CD4-positive, alpha-beta T cell treated with Interferon alpha-2 for 1 hour (primary cell): ENCODE measurements at regions not wholly inside any gene's neighbourhood (a gene's known extent, or its start where the extent isn't known, plus 50 kb on each side); places are given as distances from the start of the nearest gene placed in this dataset.

Experiments
- DNase-seq, 2 donors: peaks; one replicate each; pipeline ENCODE4 v3.0.0-alpha.2; 2020 to 2022

DNA sequence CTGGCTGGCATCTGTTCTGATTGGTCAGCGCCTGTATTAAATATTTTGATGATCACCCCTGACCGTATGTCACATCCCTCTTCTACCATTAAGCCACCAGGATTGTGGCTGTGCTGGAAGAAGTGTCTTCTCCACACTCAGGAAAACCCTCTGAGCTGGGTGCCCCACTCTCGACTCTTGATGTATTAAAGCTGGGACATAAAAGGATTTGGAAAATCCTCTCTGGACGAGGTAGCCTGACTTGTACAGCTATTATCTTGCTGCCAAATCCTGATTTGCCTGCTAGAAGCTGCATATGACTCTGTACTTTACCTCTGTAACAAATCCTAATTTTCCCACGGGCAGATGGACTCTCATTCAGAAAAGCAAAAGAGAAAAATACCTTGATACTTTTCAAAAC is 161.0 kb downstream of the SLC28A3 start:
- no peak for DNase-seq

DNA sequence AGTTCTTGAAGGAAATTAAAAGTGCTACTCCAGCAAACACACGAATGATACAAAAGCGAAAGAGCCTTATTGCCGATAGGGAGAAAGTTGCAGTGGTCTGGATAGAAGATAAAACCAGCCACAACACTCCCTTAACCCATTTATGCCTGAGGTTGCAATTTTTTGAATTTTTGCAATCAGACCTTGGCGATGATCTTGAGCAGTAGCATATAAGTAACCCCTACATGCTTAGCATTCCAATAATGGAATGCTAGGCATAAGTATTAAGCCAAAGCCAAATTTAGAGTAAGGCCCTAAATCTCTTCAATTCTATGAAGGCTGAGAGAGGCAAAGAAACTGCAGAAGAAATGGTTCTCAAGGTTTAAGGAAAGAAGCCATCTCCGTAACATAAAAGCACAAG is 153.5 kb downstream of the SLC28A3 start:
- no peak for DNase-seq

DNA sequence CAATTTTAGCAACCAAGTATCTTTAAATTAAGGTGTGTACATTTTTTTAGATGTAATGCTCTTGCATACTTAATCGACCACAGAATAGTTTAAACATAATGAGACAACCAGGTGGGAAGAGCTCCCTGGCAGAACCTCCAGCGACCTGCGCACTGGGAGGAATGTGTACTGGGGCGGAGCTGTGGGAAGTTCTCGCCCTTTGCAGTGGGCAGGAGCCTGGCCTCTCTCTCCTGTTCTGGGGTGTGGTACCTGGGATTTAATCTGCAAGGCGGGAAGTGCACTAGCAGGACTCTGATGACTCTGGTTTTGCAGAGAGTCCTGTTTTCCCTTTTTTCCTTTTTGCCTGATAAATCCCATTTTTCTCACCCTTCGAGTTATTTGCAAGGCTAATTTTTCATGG is 150.7 kb downstream of the SLC28A3 start:
- DNase-seq, result no peak

DNA sequence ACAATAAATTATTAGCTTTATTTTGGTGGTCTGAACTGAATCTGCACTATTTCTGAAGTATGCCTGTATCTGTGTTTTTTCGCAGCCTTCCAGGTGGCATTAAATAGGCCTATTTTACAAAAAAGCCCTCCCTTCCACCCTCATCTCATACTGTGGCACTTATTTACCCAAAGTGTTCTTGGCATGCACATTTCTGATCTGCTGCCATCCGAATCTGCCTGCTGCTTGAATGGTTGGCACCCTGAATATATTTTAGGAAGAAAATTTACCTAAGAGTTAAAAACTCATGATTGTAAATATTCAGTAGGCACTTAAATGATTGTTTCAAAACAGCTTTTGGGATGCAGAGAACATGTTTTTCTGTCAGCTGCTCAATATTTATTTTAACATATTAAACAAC is 150.1 kb downstream of the SLC28A3 start:
- DNase-seq, result no peak

DNA sequence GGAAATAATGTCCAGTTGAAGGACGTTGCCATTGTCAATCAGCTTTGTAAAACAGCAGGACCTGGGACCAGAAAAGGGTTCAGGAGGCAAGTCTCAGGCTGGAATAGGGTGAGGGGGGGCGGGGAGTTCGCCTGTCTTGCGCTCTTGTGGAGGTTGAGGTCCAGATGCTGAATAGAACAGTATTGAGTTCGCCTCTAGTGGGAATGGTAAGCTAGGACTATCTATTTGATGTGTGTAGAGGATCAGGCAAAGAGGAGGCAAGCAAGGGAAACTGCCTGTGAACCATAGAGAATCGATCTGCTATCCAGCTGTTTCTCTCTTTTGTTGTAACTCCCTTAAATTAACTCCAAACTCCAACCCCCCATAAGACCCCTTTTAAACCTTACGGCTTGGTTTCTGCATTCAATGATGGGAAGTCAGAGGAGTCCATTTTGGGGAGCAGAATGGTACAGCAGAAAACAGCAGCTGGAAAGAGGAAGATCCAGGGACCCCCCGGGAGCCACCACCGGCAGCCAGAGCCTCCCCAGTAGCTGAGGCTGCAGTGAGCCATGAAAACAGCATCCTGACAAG is 133.7 kb downstream of the SLC28A3 start:
- no peak for DNase-seq

DNA sequence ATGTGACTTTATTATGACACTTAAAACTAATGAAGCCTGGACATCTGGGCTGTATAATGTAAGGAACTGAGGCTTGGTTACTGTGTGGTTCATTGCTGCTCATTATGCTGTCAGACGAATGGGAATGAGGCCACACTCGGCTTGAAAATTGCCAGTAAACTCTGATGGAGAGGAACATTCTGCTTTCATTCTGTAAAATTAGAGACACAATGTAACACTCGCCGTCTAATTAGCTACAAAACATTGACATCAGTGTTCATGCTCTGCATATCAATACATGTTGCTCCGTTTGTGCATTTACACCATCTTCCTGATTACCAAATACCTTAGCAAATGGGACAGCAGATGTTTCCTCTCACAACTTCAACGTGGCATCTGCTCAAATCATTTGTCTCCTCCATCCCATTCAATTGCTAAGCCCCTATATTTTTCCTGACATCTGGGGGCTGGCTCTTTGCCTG is 133.0 kb downstream of the SLC28A3 start:
- DNase-seq, result no peak

DNA sequence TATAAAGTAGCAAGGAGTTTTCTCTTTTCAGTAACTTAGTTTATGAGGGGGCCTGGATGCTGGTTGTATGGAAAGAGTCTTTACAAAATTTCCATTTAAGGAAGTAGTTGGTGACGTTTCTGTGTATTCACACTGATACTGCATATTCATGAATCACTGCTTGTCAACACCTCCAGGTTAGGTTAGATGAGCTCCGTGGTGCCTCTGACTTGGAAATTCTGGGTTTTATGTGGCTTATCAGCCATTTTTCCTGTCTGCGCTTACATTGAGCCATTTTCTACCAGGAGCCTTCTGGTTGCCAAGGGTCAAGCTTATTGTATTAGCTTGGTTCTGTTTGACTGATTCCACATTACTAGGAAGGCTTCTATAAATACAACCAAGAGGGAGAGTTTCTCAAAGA is 128.3 kb downstream of the SLC28A3 start:
- no peak for DNase-seq

DNA sequence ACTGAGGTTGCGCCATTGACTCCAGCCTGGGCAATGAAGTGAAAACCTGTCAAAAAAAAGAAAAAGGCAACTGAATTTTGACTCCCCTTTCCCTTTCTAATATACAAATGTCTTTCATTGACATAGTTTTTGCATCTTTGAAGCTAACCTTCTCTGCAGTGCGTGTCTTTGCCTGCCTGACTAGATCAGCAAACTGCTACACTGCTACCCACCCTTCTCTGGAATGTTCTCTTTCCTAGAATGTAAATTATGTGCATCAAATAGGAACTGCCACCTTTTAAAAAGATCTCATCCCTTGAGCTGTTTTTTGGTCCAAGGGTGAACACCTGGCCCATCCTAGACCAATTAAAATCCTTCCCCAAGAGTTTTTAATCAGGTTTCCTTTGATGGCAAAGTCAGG is 127.6 kb downstream of the SLC28A3 start:
- no peak for DNase-seq

DNA sequence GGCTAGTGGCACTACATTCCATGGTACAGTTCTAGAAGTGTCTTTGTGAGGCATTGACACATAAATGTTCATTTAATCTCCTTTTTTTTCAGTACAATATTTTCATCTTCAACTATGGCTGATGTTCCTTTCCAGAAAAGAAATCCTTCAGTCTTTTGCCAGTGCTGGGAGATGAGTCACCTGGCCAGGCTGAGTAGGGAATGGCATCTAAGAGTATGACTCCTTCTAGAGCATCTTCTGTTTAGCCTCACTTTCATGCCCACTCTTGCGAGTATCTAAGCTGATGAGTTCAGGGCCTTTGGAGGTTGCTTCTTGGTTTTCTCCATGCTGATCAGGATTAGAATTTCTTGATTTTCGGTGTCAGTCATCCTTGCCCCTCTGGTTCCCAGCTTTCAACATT is 124.4 kb downstream of the SLC28A3 start:
- DNase-seq, result no peak

DNA sequence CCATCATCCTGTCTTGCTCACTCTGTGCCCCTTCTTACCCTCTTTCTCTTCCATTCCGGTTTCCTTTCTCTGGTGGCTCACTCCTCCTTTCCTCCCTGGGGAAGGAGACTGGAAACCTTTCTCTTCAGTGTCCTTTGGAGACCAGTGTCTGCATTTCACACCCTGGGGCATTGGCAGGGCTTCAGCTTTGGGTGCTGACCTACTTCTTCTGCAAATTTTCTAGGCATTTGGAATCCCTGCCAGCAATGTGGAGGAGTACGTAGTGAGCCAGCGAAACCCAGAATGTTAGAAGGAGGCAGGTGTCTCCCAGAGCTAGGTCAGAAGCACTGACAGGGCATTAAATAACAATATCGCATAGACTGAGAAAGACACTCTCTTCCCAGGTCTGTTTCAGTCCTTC is 122.2 kb downstream of the SLC28A3 start:
- DNase-seq, result no peak

DNA sequence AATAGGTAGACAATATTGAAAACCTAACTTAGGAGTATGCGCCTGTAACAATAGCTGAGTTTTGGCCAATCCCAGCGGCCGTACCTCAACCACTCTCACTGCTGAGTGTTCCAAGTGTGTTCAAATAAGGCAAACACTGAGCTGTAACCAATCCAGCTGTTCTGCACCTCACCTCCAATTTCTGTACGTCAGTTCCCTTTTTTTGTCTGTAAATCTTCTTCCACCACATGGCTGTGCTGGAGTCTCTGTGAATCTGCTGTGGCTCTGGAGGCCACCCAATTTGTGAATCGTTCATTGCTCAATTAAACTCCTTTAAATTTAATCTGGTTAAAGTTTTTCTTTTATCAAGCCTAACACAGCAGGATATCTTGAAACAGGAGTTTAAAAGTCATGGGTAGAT is 116.3 kb downstream of the SLC28A3 start:
- DNase-seq, result no peak
